Keratinocyte (primary cell): ENCODE measurements at regions not wholly inside any gene's neighbourhood (a gene's known extent, or its start where the extent isn't known, plus 50 kb on each side); places are given as distances from the start of the nearest gene placed in this dataset.

Source experiments
- DNase-seq: peaks from one replicate; pipeline ENCODE4 v3.0.0-alpha.2; 2011; ENCODE audit warnings: low read depth, missing footprints, low spot score
- FAIRE-seq: peaks from 2 replicates; lab custom pipeline; 2011; peaks lifted over from hg19 to GRCh38; lab: Jason Lieb, UNC
- H2AFZ ChIP-seq: 2 replicates; pipeline ENCODE4 v1.6.0; 2012; ENCODE audit warnings: low read length, control low read depth, inconsistent platforms; ENCODE audit not compliant: control insufficient read depth
- H3K27ac ChIP-seq: 2 replicates; pipeline ENCODE4 v1.5.1; 2011; ENCODE audit warnings: low read length; ENCODE audit not compliant: control insufficient read depth, insufficient read depth
- H3K27me3 ChIP-seq: 3 replicates; pipeline ENCODE4 v1.6.0; 2011; ENCODE audit warnings: low read length; ENCODE audit not compliant: control insufficient read depth, insufficient read depth; ENCODE audit errors: extremely low read depth
- H3K36me3 ChIP-seq, 2 experiments: 2 replicates in 1 of 2; 3 replicates in 1 of 2; pipeline ENCODE4 v1.5.1; 2011; ENCODE audit warnings: low read length in 2 of 2, mild to moderate bottlenecking in 1 of 2; ENCODE audit not compliant: control insufficient read depth in 2 of 2, insufficient read depth in 2 of 2; ENCODE audit errors: extremely low read depth in 1 of 2
- H3K4me1 ChIP-seq: 3 replicates; pipeline ENCODE4 v1.5.1; 2011; ENCODE audit warnings: low read length; ENCODE audit not compliant: control insufficient read depth, insufficient read depth; ENCODE audit errors: extremely low read depth
- H3K4me2 ChIP-seq: 3 replicates; pipeline ENCODE4 v1.6.0; 2011; ENCODE audit warnings: low read depth, low read length; ENCODE audit not compliant: control insufficient read depth, insufficient read depth; ENCODE audit errors: extremely low read depth
- H3K4me3 ChIP-seq, 3 experiments: fragments of 200-600 bp in 1 of 3; sonication (generic) in 1 of 3; 2 replicates in 2 of 3; 3 replicates in 1 of 3; pipeline ENCODE4 v1.5.1; 2011 to 2016; ENCODE audit warnings: low read length in 3 of 3, mild to moderate bottlenecking in 3 of 3, control low read depth in 2 of 3, inconsistent platforms in 1 of 3, low read depth in 1 of 3, mixed read lengths in 1 of 3, mixed run types in 1 of 3, moderate library complexity in 1 of 3; ENCODE audit not compliant: control insufficient read depth in 2 of 3, insufficient read depth in 2 of 3; ENCODE audit errors: extremely low read depth in 1 of 3
- H3K79me2 ChIP-seq: 2 replicates; pipeline ENCODE4 v1.6.0; 2012; ENCODE audit warnings: low read length; ENCODE audit not compliant: control insufficient read depth, insufficient read depth
- H3K9ac ChIP-seq: 3 replicates; pipeline ENCODE4 v1.6.0; 2011; ENCODE audit warnings: low read length; ENCODE audit not compliant: control insufficient read depth, insufficient read depth; ENCODE audit errors: extremely low read depth
- H3K9me1 ChIP-seq: 3 replicates; pipeline ENCODE4 v1.6.0; 2011; ENCODE audit warnings: low read length; ENCODE audit not compliant: control insufficient read depth, insufficient read depth; ENCODE audit errors: extremely low read depth
- H3K9me3 ChIP-seq: 2 replicates; pipeline ENCODE4 v1.5.1; 2012; ENCODE audit warnings: low read depth, low read length; ENCODE audit not compliant: control insufficient read depth
- H4K20me1 ChIP-seq: 3 replicates; pipeline ENCODE4 v1.6.0; 2011; ENCODE audit warnings: low read length; ENCODE audit not compliant: control insufficient read depth, insufficient read depth; ENCODE audit errors: extremely low read depth
- CTCF ChIP-seq, 3 experiments: IDR thresholded peaks in 1 of 3; conservative IDR thresholded peaks in 1 of 3; optimal IDR thresholded peaks in 1 of 3; 2 replicates in 2 of 3; 3 replicates in 1 of 3; pipeline versions ENCODE3 to v1.5.1; 2011; ENCODE audit warnings: low read length in 3 of 3, mild to moderate bottlenecking in 3 of 3, moderate library complexity in 2 of 3, control low read depth in 1 of 3, inconsistent platforms in 1 of 3; ENCODE audit not compliant: insufficient read depth in 2 of 3; ENCODE audit errors: extremely low read depth in 1 of 3
- EZH2 ChIP-seq: IDR thresholded peaks from one replicate; pipeline ENCODE4 v1.6.1; 2012; ENCODE audit warnings: inconsistent platforms, mild to moderate bottlenecking, low read length, moderate library complexity
- dilution Hi-C: fragments of 300-500 bp; cut with MboI; formaldehyde crosslinking; loops from one replicate; pipeline ENCODE4 v1.7.0; 2020; ENCODE audit warnings: low sequenced_read_pairs; ENCODE audit not compliant: extremely low pct_ligation_motif_present

- Histone ChIP-seq H3K27me3 (peaks cover 3% of the 10 kb centered on the region), H3K9ac (no peak overlapping the region), H4K20me1 (no peaks in the 10 kb centered on the region), H3K36me3 (no peaks in the 10 kb centered on the region), H3K4me1 (no peaks in the 10 kb centered on the region), H3K4me3 (no peak overlapping the region), H3K27ac (no peak overlapping the region), H3K79me2 (no peaks in the 10 kb centered on the region), H3K9me1 (no peaks in the 10 kb centered on the region), H3K9me3 (no peaks in the 10 kb centered on the region), H3K4me2 (no peak overlapping the region), H2AFZ (no peak overlapping the region)
- DNase-seq (no peak), FAIRE-seq (no peak)
- dilution Hi-C loops, result no loop called here
- TF ChIP-seq EZH2 (no peak), CTCF (optimal IDR thresholded peaks at IDR 0.05 in 1 of 3, IDR thresholded peaks at IDR 0.05 in 1 of 3, conservative IDR thresholded peaks at IDR 0.05 in 1 of 3; ENCODE audit: extremely low read depth in 1 of 3, insufficient read depth in 2 of 3, low read length in 3 of 3) (no peak)
Observed at GRCh38 chr1:110800079-110800478, 72.9 kb upstream of the CD53 start.

- H3K9me3 ChIP-seq, result no peaks in the 10 kb centered on the region
- H3K4me3 ChIP-seq, result no peak overlapping the region
- H4K20me1 ChIP-seq, result no peaks in the 10 kb centered on the region
- H3K4me2 ChIP-seq, result no peak overlapping the region
- no peaks in the 10 kb centered on the region for H3K4me1 ChIP-seq
- TF ChIP-seq CTCF (optimal IDR thresholded peaks at IDR 0.05 in 1 of 3, IDR thresholded peaks at IDR 0.05 in 1 of 3, conservative IDR thresholded peaks at IDR 0.05 in 1 of 3; ENCODE audit: extremely low read depth in 1 of 3, insufficient read depth in 2 of 3, low read length in 3 of 3), result no peak
- no peak for TF ChIP-seq EZH2
- no peaks in the 10 kb centered on the region for H3K79me2 ChIP-seq
- no peaks in the 10 kb centered on the region for H3K36me3 ChIP-seq
- dilution Hi-C loops, result no loop called here
- H3K9ac ChIP-seq, result no peak overlapping the region
- H3K9me1 ChIP-seq, result no peaks in the 10 kb centered on the region
- DNase-seq, result no peak
- H2AFZ ChIP-seq, result no peak overlapping the region
- FAIRE-seq, result no peak
- no peak overlapping the region for H3K27ac ChIP-seq
- peaks cover 3% of the 10 kb centered on the region for H3K27me3 ChIP-seq
Observed at GRCh38 chr1:110798691-110799256, 74.2 kb upstream of the CD53 start.
